DND-41 (cell line): ENCODE measurements at regions not wholly inside any gene's neighbourhood (a gene's known extent, or its start where the extent isn't known, plus 50 kb on each side); places are given as distances from the start of the nearest gene placed in this dataset.

Experiments
- EZH2 ChIP-seq: IDR thresholded peaks from 3 replicates; pipeline ENCODE4 v1.6.1; 2012; ENCODE audit warnings: borderline replicate concordance, low read depth, mild to moderate bottlenecking, moderate library complexity, low read length, inconsistent platforms; ENCODE audit not compliant: severe bottlenecking
- TF ChIP-seq, protein P1 (sequence below): IDR thresholded peaks from 2 replicates; pipeline ENCODE4 v1.5.1; 2012; ENCODE audit warnings: borderline replicate concordance, low read length, moderate library complexity, mild to moderate bottlenecking; ENCODE audit not compliant: poor library complexity, severe bottlenecking; ENCODE audit errors: extremely low read depth

DNA sequence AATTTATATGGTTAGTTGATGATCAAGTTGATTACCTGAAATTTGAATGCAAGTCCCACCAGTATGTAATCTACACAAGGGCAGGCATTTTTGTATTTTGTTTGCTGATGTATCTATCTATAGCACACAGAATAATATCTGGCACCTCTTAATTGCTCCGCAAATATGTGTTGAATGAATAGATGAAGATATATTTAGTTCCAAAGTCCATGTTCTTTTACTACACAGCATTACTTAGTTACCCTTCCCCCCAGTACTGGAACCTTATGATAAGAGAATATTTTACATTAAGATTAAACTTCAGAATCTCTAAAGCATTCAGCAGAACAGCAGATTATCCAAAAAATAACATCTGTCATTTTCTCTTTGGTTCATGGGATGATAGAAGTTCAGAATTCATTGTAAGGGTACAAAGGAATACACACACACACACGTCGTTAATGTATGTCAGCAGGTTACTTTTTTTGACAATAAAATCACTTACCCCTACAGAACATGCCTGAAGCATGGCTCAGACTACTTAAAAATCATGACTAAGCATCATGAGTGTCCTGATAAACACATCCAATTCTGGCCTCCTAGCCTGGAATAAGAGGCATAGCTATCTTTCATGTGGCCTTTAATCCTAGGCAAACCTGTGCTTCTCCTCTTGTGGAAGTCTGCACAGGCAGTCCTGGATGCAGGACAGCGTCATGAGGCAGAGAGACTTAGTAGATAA lies 148.9 kb upstream of the TBC1D5 start:
- TF ChIP-seq, protein P1, sequence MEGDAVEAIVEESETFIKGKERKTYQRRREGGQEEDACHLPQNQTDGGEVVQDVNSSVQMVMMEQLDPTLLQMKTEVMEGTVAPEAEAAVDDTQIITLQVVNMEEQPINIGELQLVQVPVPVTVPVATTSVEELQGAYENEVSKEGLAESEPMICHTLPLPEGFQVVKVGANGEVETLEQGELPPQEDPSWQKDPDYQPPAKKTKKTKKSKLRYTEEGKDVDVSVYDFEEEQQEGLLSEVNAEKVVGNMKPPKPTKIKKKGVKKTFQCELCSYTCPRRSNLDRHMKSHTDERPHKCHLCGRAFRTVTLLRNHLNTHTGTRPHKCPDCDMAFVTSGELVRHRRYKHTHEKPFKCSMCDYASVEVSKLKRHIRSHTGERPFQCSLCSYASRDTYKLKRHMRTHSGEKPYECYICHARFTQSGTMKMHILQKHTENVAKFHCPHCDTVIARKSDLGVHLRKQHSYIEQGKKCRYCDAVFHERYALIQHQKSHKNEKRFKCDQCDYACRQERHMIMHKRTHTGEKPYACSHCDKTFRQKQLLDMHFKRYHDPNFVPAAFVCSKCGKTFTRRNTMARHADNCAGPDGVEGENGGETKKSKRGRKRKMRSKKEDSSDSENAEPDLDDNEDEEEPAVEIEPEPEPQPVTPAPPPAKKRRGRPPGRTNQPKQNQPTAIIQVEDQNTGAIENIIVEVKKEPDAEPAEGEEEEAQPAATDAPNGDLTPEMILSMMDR: no peak
- TF ChIP-seq EZH2: no peak
